ENCODE measurements at regions not wholly inside any gene's neighbourhood (a gene's known extent, or its start where the extent isn't known, plus 50 kb on each side); places are given as distances from the start of the nearest gene placed in this dataset.
"Not testable (repeated sequence)": the region's sequence is repeated elsewhere in the genome, so short reads cannot be mapped to it uniquely, and the experiment has no call there.

DNA sequence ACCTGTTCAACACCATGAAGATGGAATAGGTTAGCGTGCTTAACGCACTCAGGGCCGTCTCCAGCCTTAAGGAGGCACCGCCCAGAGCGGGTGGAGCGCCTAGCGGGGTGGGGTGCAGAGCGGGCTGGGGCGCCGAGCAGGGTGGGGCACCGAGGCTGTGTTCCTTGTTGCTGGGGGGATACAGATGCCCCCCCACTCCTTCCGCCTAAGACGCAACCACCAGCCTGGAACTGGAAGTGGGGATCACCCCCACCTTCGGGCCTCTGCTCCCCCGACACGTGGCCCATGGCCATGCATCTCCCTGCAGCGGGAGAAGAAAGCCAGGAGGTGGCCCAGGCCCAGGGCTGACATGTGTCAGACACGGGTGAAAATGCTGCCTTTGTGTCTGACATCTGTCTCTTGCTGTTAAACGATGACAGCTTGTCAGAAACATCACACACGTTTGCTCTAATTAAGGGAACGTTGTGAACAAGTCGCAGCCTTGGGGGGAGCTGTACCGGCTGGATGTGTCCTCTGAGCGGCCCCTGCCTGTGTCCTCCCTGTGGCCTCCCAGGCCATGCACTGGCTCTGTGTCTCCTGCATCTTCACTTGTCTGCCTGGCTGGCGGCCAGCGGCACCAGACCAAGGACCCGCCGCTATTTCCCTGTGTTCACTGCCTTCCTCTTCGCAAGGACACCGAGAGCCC lies 192.5 kb downstream of the LAT start:
- CTCF ChIA-PET, H3K4me1 Mint-ChIP-seq, ATAC-seq: not testable (repeated sequence)

DNA sequence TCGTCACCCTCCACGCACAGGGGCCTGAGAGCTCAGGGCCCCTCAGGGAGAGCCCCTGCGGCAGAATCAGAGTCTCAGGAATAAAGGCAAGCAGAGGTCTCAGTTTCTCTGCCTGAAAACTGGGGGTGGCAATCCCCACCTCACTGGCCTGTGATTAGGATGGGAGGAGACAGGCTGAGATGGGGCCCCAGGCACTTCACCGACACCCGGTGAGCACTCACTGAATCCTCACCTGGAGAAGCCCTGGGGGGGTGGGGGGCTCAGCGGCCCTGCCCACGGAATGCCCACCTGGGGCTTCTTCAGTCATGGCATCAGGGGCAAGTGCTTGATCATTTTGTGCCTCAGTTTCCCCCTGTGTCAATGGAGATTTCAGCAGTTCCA lies 192.0 kb downstream of the LAT start:
- POLR2A ChIA-PET; H3K4me3 Mint-ChIP-seq; CTCF ChIA-PET; H3K27ac Mint-ChIP-seq; ATAC-seq; H3K9me3 Mint-ChIP-seq (ENCODE audit: low read depth); DNase-seq; H3K27me3 Mint-ChIP-seq; H3K36me3 Mint-ChIP-seq (ENCODE audit: low read depth); H3K4me1 Mint-ChIP-seq; intact Hi-C loops (cut with DNase I, micrococcal nuclease): not testable (repeated sequence)

More for the DNA sequence above, 192.5 kb downstream of the LAT start:
- intact Hi-C loops (cut with DNase I, micrococcal nuclease); H3K27me3 Mint-ChIP-seq; H3K36me3 Mint-ChIP-seq (ENCODE audit: low read depth); H3K4me3 Mint-ChIP-seq; POLR2A ChIA-PET; DNase-seq; H3K27ac Mint-ChIP-seq; H3K9me3 Mint-ChIP-seq (ENCODE audit: low read depth): not testable (repeated sequence)

DNA sequence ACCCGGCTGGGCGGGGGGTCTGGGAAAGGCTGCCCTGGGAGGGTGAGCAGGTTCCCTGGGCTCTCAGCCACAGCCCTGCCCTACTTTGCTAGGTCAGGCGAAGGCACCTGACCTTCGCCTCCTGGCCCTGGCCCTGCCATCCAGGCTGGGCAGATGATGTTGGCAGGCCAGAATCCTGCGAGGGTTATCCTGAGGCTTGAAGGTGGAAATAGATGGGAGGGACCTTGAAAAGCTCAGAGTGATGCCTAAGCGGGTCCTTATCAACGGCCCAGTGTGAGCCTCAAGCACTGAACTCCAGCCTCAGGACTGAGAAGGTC lies 191.3 kb downstream of the LAT start:
- ATAC-seq; POLR2A ChIA-PET; DNase-seq; H3K27ac Mint-ChIP-seq; H3K9me3 Mint-ChIP-seq (ENCODE audit: low read depth); H3K4me1 Mint-ChIP-seq; H3K27me3 Mint-ChIP-seq; intact Hi-C loops (cut with DNase I, micrococcal nuclease); H3K4me3 Mint-ChIP-seq; H3K36me3 Mint-ChIP-seq (ENCODE audit: low read depth); CTCF ChIA-PET: not testable (repeated sequence)

DNA sequence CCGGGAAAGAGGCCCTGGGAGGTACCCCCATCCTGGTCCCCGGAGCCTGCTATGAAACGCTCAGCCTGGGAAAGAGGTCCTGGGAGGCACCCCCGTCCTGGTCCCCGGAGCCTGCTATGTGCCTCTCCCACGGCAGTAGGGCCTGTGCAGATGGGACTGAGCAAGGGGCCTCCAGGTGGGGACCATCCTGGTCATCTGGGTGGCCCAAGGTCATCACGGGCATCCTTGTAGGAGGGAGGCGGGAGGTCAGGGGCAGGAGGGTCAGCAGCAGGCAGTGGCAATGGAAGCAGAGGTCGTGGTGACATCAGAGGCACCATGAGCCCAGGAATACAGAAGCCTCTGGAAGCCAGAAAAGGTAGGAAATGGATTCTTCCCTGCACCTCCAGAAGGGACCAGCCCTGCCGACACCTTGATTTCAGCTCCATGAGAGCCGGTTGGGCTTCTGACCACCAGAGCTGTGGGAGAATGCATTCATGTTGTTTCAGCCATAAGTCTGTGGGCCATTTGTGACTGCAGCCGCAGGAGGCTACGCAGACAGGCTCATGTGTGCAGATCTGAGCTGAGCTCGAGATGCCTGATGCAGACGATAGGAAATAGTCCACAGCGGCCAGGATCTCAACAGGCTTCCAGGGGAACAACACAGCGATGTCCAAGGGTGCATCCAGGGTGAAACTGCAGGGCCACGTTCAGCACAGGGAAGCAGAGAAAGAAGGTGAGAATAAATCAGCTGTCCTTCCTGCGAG lies 190.7 kb downstream of the LAT start:
- intact Hi-C loops (cut with DNase I, micrococcal nuclease); H3K27ac Mint-ChIP-seq; ATAC-seq; CTCF ChIA-PET; DNase-seq; H3K36me3 Mint-ChIP-seq (ENCODE audit: low read depth); H3K27me3 Mint-ChIP-seq; H3K4me1 Mint-ChIP-seq; POLR2A ChIA-PET; H3K9me3 Mint-ChIP-seq (ENCODE audit: low read depth); H3K4me3 Mint-ChIP-seq: not testable (repeated sequence)

DNA sequence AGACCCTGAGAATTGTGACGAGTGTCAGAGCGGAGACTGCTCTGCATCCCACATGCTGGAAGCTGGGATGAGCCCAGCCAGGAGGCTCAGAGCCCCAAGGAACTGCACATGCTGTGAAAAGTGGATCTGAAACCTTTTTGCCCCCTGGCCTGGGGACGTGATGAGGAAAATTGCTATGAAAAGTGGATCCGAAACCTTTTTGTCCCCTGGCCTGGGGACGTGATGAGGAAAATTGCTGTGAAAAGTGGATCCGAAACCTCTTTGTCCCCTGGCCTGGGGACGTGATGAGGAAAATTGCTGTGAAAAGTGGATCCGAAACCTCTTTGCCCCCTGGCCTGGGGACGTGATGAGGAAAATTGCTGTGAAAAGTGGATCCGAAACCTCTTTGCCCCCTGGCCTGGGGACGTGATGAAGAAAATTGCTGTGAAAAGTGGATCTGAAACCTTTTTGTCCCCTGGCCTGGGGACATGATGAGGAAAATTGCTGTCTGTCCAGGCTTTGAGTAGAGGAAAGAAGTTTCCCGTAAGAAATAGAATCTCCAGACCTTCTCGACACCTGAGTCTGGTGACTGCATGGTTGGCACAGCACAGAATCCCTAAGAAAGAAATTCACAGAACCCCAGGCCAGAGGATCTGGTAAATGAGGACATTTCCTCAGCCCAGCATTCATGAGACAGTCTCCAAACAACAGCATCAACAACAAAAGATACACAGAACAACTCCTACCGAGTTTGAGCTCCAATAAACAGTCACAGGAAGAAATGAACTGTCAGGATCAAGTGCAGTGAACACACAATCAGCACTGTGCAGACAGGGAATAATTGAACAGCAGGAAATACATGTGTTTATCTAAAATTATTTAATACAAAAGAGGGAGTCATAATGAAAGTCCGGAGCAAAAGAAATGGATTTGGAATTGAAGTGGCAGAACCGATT lies 188.8 kb downstream of the LAT start:
- H3K9me3 Mint-ChIP-seq (ENCODE audit: low read depth); intact Hi-C loops (cut with DNase I, micrococcal nuclease); POLR2A ChIA-PET; H3K4me3 Mint-ChIP-seq; ATAC-seq; H3K27me3 Mint-ChIP-seq; H3K27ac Mint-ChIP-seq; DNase-seq; H3K4me1 Mint-ChIP-seq; CTCF ChIA-PET; H3K36me3 Mint-ChIP-seq (ENCODE audit: low read depth): not testable (repeated sequence)

DNA sequence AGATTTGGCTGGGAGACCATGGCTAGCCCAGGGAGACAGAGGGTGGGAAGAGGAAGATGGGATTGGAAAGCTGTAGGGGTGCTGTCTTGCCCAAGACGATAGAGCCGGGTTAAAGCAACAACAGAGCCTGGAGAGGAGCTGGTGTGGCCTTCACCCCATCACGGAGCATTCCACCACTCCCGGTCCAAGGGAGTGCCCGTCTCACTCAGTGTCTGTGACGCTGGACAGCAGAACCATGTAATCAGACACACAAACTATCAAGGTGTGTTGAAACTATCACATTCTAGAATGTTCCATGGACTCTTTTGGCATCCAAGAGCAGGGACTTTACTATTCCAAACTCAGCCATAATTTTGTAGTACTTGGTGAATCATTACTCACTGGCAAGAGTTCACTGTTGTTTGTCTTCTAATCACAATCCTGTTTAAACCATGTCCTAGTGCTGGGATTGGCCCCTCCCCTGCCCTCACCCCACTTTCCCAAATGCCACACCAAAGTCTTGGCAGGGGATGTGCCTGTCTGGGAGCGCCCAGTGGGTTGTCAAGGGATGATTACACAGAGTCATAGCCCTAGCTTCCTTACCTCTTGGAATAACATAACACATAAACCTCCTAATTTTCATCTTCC lies 187.4 kb downstream of the LAT start:
- H3K27me3 Mint-ChIP-seq; H3K9me3 Mint-ChIP-seq (ENCODE audit: low read depth); DNase-seq; H3K4me3 Mint-ChIP-seq; ATAC-seq; intact Hi-C loops (cut with DNase I, micrococcal nuclease); CTCF ChIA-PET; H3K4me1 Mint-ChIP-seq; H3K27ac Mint-ChIP-seq; POLR2A ChIA-PET; H3K36me3 Mint-ChIP-seq (ENCODE audit: low read depth): not testable (repeated sequence)

DNA sequence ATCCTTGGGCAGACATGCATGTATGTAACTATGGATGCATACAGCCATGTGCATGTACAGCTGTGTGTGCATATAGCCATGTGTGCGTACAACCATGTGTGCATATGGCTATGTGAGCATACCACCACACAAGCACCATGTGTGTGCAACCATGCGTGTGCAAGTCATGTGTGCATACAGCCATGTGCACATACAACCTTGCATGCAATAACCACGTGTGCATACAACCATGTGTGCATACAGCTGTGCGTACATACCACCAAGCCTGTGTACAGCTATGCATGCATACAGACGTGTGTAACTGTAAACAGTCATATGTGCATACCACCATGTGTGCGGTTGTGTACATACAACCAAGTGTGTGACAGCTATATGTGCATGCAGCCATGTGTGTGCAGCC lies 186.4 kb downstream of the LAT start:
- H3K4me1 Mint-ChIP-seq; H3K27me3 Mint-ChIP-seq; H3K9me3 Mint-ChIP-seq (ENCODE audit: low read depth); DNase-seq; ATAC-seq; POLR2A ChIA-PET; intact Hi-C loops (cut with DNase I, micrococcal nuclease); H3K36me3 Mint-ChIP-seq (ENCODE audit: low read depth); CTCF ChIA-PET; H3K4me3 Mint-ChIP-seq; H3K27ac Mint-ChIP-seq: not testable (repeated sequence)

DNA sequence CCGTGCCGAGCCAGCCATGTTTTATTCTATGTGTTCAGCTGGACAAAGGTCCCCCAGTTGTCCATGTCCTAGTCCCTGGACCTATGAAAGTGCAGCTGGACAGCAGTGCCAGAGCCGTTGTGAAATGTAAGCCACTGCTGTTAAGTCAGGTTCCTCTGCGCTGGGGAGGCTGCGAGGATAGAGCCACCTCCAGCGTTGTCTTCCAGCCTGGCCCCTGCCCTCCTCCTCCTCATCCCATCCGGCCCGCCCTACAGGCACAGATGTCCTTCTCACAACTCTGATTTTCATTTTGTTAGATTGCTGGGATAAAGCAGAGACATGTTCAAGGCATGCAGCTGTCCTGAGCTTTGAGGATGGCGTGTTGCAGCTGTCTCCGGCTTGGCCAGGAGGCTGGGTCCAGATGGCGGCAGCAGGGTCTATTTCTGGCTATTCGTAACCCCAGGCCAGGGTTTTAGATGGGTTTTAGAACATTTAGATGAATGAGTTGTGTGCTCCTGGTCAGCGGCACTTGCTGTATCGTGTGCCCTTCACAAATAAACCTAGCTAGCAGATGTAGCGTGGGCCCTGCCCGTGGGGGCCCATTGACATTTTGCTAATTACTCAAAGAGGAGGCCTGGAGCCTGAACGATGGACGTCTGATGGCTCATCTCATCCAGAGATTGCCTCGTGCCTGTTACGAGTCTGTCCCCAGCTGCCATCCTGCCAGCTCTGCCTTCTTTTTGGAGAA lies 185.7 kb downstream of the LAT start:
- H3K27ac Mint-ChIP-seq; H3K9me3 Mint-ChIP-seq (ENCODE audit: low read depth); intact Hi-C loops (cut with DNase I, micrococcal nuclease); ATAC-seq; H3K36me3 Mint-ChIP-seq (ENCODE audit: low read depth); H3K27me3 Mint-ChIP-seq; H3K4me1 Mint-ChIP-seq; POLR2A ChIA-PET; H3K4me3 Mint-ChIP-seq; DNase-seq; CTCF ChIA-PET: not testable (repeated sequence)

DNA sequence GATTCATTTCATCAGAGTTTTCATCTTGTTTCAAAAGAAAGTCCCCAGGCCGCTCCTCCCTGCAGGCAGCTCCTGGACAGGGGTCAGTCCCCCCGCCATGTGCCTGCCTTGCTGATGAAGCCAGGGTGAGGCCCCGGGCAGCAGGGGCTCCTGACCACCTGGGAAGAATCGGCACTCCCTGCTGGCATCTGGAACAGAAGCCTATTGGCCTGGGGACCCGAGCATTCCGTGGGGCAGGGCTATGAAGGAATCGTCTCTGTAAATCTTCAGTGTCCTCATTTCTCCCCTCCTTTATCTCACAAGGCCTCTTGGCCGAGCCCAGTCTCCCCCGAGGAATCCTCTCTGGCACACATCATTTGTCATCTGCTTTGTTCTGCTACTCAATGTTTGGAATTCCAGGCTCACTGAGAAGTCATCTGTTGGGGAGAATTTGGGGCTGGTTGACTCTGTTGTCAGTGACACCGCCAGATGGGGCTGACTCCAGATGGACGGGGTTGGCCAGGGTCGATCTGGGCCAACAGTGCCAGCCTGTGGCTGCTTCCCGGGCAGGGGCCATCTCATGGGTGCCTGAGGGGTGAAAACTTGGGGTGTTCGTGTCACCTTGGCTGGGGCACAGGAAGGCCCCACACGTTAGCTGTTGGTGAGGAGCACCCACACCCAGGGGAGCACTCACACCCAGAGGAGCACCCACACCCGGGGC lies 184.6 kb downstream of the LAT start:
- ATAC-seq; H3K36me3 Mint-ChIP-seq (ENCODE audit: low read depth); H3K4me1 Mint-ChIP-seq; H3K4me3 Mint-ChIP-seq; H3K27ac Mint-ChIP-seq; H3K9me3 Mint-ChIP-seq (ENCODE audit: low read depth); CTCF ChIA-PET; POLR2A ChIA-PET; DNase-seq; intact Hi-C loops (cut with DNase I, micrococcal nuclease); H3K27me3 Mint-ChIP-seq: not testable (repeated sequence)

DNA sequence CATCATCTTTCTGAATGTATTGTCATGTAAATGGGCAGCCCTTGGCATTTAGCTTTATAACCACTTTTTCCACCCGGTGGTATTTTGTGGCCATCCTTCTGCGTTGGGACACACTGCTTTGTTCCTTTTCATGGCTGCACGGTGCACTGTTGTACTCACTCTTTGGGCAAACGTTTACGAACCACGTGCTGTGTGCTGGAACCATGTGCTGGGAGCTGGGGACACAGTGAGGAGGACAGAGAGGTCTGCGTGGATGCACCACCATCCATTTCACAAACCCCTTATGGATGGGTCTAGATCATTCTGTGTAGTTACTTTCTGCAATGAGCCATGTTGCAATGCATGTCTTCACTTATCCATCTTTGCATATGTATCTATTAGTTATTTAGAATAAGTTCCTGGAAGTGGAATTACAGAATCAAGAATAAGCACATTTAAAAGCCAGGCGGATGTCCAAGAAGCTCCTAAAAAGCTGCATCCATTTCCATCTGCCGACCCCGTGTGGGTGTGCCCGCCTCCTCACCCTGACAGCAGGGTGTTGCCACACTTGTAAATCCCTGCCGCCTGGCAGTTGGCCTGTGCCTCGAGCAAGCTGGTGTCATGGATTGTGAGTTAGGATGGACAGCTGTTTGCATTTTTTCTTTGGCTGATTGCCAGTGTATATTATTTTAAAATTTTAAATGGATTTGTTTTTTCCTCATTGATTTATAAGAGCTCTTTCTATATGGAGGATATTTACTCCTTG lies 183.8 kb downstream of the LAT start:
- CTCF ChIA-PET; intact Hi-C loops (cut with DNase I, micrococcal nuclease); H3K27me3 Mint-ChIP-seq; ATAC-seq; H3K36me3 Mint-ChIP-seq (ENCODE audit: low read depth); POLR2A ChIA-PET; H3K9me3 Mint-ChIP-seq (ENCODE audit: low read depth); H3K4me1 Mint-ChIP-seq; DNase-seq; H3K27ac Mint-ChIP-seq; H3K4me3 Mint-ChIP-seq: not testable (repeated sequence)

Measured in activated CD4-positive, alpha-beta T cell treated with anti-CD3 and anti-CD28 coated beads for 36 hours (primary cell).